ENCODE measurements at regions not wholly inside any gene's neighbourhood (a gene's known extent, or its start where the extent isn't known, plus 50 kb on each side); places are given as distances from the start of the nearest gene placed in this dataset.

DNA sequence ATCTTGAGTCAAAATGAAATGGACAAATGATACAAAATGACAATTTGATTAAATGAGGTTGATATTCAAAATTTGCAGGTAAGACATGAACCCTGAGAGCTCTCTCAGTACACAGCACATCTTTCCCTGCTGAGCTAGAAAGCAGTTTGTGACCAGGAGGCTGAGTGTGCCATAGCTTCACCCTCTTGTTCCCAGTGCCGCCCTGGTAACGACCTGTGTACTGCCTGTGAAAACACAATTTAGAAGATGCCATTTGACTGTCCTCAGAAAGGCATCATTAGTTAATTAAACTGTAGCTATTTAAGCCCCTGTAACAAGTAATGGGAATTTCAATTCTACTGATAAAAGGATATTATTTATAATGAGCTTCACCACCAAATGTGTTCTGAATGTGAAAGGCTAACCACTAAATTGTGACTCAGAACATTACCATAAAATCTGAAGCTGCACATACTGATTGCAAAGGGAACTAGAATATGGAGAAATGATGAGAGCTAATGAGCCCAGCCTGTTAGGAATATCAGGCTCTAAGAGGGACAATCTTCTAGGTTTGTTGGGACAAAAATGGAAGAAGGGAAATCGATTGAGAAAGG lies 212.9 kb upstream of the ARPP21 start:
- TF ChIP-seq, protein P1, sequence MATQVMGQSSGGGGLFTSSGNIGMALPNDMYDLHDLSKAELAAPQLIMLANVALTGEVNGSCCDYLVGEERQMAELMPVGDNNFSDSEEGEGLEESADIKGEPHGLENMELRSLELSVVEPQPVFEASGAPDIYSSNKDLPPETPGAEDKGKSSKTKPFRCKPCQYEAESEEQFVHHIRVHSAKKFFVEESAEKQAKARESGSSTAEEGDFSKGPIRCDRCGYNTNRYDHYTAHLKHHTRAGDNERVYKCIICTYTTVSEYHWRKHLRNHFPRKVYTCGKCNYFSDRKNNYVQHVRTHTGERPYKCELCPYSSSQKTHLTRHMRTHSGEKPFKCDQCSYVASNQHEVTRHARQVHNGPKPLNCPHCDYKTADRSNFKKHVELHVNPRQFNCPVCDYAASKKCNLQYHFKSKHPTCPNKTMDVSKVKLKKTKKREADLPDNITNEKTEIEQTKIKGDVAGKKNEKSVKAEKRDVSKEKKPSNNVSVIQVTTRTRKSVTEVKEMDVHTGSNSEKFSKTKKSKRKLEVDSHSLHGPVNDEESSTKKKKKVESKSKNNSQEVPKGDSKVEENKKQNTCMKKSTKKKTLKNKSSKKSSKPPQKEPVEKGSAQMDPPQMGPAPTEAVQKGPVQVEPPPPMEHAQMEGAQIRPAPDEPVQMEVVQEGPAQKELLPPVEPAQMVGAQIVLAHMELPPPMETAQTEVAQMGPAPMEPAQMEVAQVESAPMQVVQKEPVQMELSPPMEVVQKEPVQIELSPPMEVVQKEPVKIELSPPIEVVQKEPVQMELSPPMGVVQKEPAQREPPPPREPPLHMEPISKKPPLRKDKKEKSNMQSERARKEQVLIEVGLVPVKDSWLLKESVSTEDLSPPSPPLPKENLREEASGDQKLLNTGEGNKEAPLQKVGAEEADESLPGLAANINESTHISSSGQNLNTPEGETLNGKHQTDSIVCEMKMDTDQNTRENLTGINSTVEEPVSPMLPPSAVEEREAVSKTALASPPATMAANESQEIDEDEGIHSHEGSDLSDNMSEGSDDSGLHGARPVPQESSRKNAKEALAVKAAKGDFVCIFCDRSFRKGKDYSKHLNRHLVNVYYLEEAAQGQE (IDR thresholded peaks at IDR 0.05; ENCODE audit: insufficient replicate concordance, low read depth) = no peak
- no peak for TF ChIP-seq SPI1 (IDR thresholded peaks at IDR 0.05; ENCODE audit: borderline replicate concordance, low read depth)
- TF ChIP-seq GABPA (IDR thresholded peaks at IDR 0.05; ENCODE audit: low read depth) = no peak
- TF ChIP-seq CTCF (IDR thresholded peaks at IDR 0.05; ENCODE audit: insufficient read depth, low read length) = no peak
- Histone ChIP-seq H3K27me3 (ENCODE audit: insufficient read depth, poor library complexity, severe bottlenecking) (no peaks in the 10 kb centered on the region), H3K4me3 (replicated peaks; ENCODE audit: insufficient read depth, low read length) (no peak overlapping the region), H3K27ac (replicated peaks) (no peak overlapping the region)
- no peak for DNase-seq (ENCODE audit: low read depth in 1 of 2, low spot score in 1 of 2)

GRCh38 chr3:35437381-35437780 lies 201.9 kb upstream of the ARPP21 start:
- no peak overlapping the region for H3K27ac ChIP-seq (replicated peaks)
- H3K27me3 ChIP-seq (ENCODE audit: insufficient read depth, poor library complexity, severe bottlenecking) = no peaks in the 10 kb centered on the region
- H3K4me3 ChIP-seq (replicated peaks; ENCODE audit: insufficient read depth, low read length) = no peak overlapping the region
- no peak for DNase-seq (ENCODE audit: low read depth in 1 of 2, low spot score in 1 of 2)
- TF ChIP-seq POLR2AphosphoS5 (IDR thresholded peaks at IDR 0.05; ENCODE audit: low read depth) (no peak), GABPA (IDR thresholded peaks at IDR 0.05; ENCODE audit: low read depth) (no peak), CTCF (IDR thresholded peaks at IDR 0.05; ENCODE audit: insufficient read depth, low read length) (no peak), SPI1 (IDR thresholded peaks at IDR 0.05; ENCODE audit: borderline replicate concordance, low read depth) (no peak)
- TF ChIP-seq, protein P1 (IDR thresholded peaks at IDR 0.05; ENCODE audit: insufficient replicate concordance, low read depth) = no peak

GRCh38 chr3:35438101-35438500 lies 201.2 kb upstream of the ARPP21 start:
- TF ChIP-seq GABPA (IDR thresholded peaks at IDR 0.05; ENCODE audit: low read depth) = no peak
- TF ChIP-seq CTCF (IDR thresholded peaks at IDR 0.05; ENCODE audit: insufficient read depth, low read length) = no peak
- no peak for TF ChIP-seq POLR2AphosphoS5 (IDR thresholded peaks at IDR 0.05; ENCODE audit: low read depth)
- TF ChIP-seq SPI1 (IDR thresholded peaks at IDR 0.05; ENCODE audit: borderline replicate concordance, low read depth) = no peak
- TF ChIP-seq, protein P1 (IDR thresholded peaks at IDR 0.05; ENCODE audit: insufficient replicate concordance, low read depth) = no peak
- DNase-seq (ENCODE audit: low read depth in 1 of 2, low spot score in 1 of 2) = no peak
- no peak overlapping the region for H3K27ac ChIP-seq (replicated peaks)

More at GRCh38 chr3:35438101-35438500, 201.2 kb upstream of the ARPP21 start:
- H3K27me3 ChIP-seq (ENCODE audit: insufficient read depth, poor library complexity, severe bottlenecking) = no peaks in the 10 kb centered on the region
- no peak overlapping the region for H3K4me3 ChIP-seq (replicated peaks; ENCODE audit: insufficient read depth, low read length)

Data from HL-60 (cell line).